ENCODE measurements at regions not wholly inside any gene's neighbourhood (a gene's known extent, or its start where the extent isn't known, plus 50 kb on each side); places are given as distances from the start of the nearest gene placed in this dataset.

- H3K9me3 ChIP-seq (ENCODE audit: control insufficient read depth in 3 of 3, low read length in 3 of 3): no peaks in the 10 kb centered on the region
Observed at GRCh38 chr1:195085196-195085595, 1523.0 kb downstream of the KCNT2 start.

GRCh38 chr1:195082183-195082582 lies 1526.1 kb downstream of the KCNT2 start:
- no peaks in the 10 kb centered on the region for H3K36me3 ChIP-seq (ENCODE audit: control insufficient read depth in 3 of 3, insufficient read depth in 3 of 3, low read length in 3 of 3)
- H3K27me3 ChIP-seq (ENCODE audit: control insufficient read depth in 3 of 3, insufficient read depth in 3 of 3, low read length in 3 of 3): no peaks in the 10 kb centered on the region
- H3K4me3 ChIP-seq (ENCODE audit: low read length in 3 of 3): no peak overlapping the region
- no peaks in the 10 kb centered on the region for H3K4me1 ChIP-seq (ENCODE audit: control insufficient read depth in 3 of 3, insufficient read depth in 3 of 3, low read length in 3 of 3)
- no peak overlapping the region for H3K27ac ChIP-seq (ENCODE audit: low read depth, low read length)
- no peaks in the 10 kb centered on the region for H3K9me3 ChIP-seq (ENCODE audit: control insufficient read depth in 3 of 3, low read length in 3 of 3)
- H3K9ac ChIP-seq (ENCODE audit: low read depth in 1 of 3, low read length in 3 of 3): no peak overlapping the region

More at GRCh38 chr1:195085196-195085595, 1523.0 kb downstream of the KCNT2 start:
- no peak overlapping the region for H3K27ac ChIP-seq (ENCODE audit: low read depth, low read length)
- no peaks in the 10 kb centered on the region for H3K36me3 ChIP-seq (ENCODE audit: control insufficient read depth in 3 of 3, insufficient read depth in 3 of 3, low read length in 3 of 3)
- H3K4me3 ChIP-seq (ENCODE audit: low read length in 3 of 3): no peak overlapping the region
- H3K4me1 ChIP-seq (ENCODE audit: control insufficient read depth in 3 of 3, insufficient read depth in 3 of 3, low read length in 3 of 3): no peaks in the 10 kb centered on the region
- no peak overlapping the region for H3K9ac ChIP-seq (ENCODE audit: low read depth in 1 of 3, low read length in 3 of 3)
- no peaks in the 10 kb centered on the region for H3K27me3 ChIP-seq (ENCODE audit: control insufficient read depth in 3 of 3, insufficient read depth in 3 of 3, low read length in 3 of 3)

- no peaks in the 10 kb centered on the region for H3K27me3 ChIP-seq (ENCODE audit: control insufficient read depth in 3 of 3, insufficient read depth in 3 of 3, low read length in 3 of 3)
- H3K9ac ChIP-seq (ENCODE audit: low read depth in 1 of 3, low read length in 3 of 3): no peak overlapping the region
- H3K4me1 ChIP-seq (ENCODE audit: control insufficient read depth in 3 of 3, insufficient read depth in 3 of 3, low read length in 3 of 3): no peaks in the 10 kb centered on the region
- H3K9me3 ChIP-seq (ENCODE audit: control insufficient read depth in 3 of 3, low read length in 3 of 3): no peaks in the 10 kb centered on the region
- H3K4me3 ChIP-seq (ENCODE audit: low read length in 3 of 3): no peak overlapping the region
- no peaks in the 10 kb centered on the region for H3K36me3 ChIP-seq (ENCODE audit: control insufficient read depth in 3 of 3, insufficient read depth in 3 of 3, low read length in 3 of 3)
- H3K27ac ChIP-seq (ENCODE audit: low read depth, low read length): no peak overlapping the region
Observed at GRCh38 chr1:195076682-195077081, 1531.6 kb downstream of the KCNT2 start.

GRCh38 chr1:195075973-195076372 lies 1532.3 kb downstream of the KCNT2 start:
- Histone ChIP-seq H3K27me3 (ENCODE audit: control insufficient read depth in 3 of 3, insufficient read depth in 3 of 3, low read length in 3 of 3) (no peaks in the 10 kb centered on the region), H3K27ac (ENCODE audit: low read depth, low read length) (no peak overlapping the region), H3K36me3 (ENCODE audit: control insufficient read depth in 3 of 3, insufficient read depth in 3 of 3, low read length in 3 of 3) (no peaks in the 10 kb centered on the region), H3K4me3 (ENCODE audit: low read length in 3 of 3) (no peak overlapping the region), H3K4me1 (ENCODE audit: control insufficient read depth in 3 of 3, insufficient read depth in 3 of 3, low read length in 3 of 3) (no peaks in the 10 kb centered on the region), H3K9me3 (ENCODE audit: control insufficient read depth in 3 of 3, low read length in 3 of 3) (no peaks in the 10 kb centered on the region), H3K9ac (ENCODE audit: low read depth in 1 of 3, low read length in 3 of 3) (no peak overlapping the region)

DNA sequence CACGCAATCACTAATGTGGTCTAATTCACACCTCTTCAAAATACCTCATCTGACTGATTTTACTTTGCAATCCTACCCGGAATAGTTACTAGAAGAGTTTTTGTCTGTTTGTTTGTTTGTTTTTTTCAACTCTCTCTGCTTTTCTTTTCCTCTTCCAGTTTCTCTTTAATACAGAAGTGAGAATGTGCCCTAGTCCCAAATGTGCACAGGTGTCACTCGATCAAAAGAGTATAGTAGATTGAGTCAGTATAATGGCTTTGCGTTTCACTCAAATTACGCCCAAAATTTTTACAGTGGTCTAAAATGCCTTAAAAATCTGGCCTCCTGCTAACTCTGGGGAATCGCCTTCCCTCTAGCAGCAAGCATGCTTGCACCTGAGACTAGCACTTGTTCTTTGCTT lies 1536.8 kb downstream of the KCNT2 start:
- no peak overlapping the region for H3K9ac ChIP-seq (ENCODE audit: low read depth in 1 of 3, low read length in 3 of 3)
- H3K36me3 ChIP-seq (ENCODE audit: control insufficient read depth in 3 of 3, insufficient read depth in 3 of 3, low read length in 3 of 3): no peaks in the 10 kb centered on the region
- no peak overlapping the region for H3K27ac ChIP-seq (ENCODE audit: low read depth, low read length)
- no peaks in the 10 kb centered on the region for H3K27me3 ChIP-seq (ENCODE audit: control insufficient read depth in 3 of 3, insufficient read depth in 3 of 3, low read length in 3 of 3)
- no peaks in the 10 kb centered on the region for H3K4me1 ChIP-seq (ENCODE audit: control insufficient read depth in 3 of 3, insufficient read depth in 3 of 3, low read length in 3 of 3)
- no peaks in the 10 kb centered on the region for H3K9me3 ChIP-seq (ENCODE audit: control insufficient read depth in 3 of 3, low read length in 3 of 3)
- H3K4me3 ChIP-seq (ENCODE audit: low read length in 3 of 3): no peak overlapping the region

GRCh38 chr1:195065437-195065836 lies 1542.8 kb downstream of the KCNT2 start:
- Histone ChIP-seq H3K9ac (ENCODE audit: low read depth in 1 of 3, low read length in 3 of 3) (no peak overlapping the region), H3K27ac (ENCODE audit: low read depth, low read length) (no peak overlapping the region), H3K9me3 (ENCODE audit: control insufficient read depth in 3 of 3, low read length in 3 of 3) (no peaks in the 10 kb centered on the region), H3K4me1 (ENCODE audit: control insufficient read depth in 3 of 3, insufficient read depth in 3 of 3, low read length in 3 of 3) (no peaks in the 10 kb centered on the region), H3K36me3 (ENCODE audit: control insufficient read depth in 3 of 3, insufficient read depth in 3 of 3, low read length in 3 of 3) (no peaks in the 10 kb centered on the region), H3K27me3 (ENCODE audit: control insufficient read depth in 3 of 3, insufficient read depth in 3 of 3, low read length in 3 of 3) (no peaks in the 10 kb centered on the region), H3K4me3 (ENCODE audit: low read length in 3 of 3) (no peak overlapping the region)

DNA sequence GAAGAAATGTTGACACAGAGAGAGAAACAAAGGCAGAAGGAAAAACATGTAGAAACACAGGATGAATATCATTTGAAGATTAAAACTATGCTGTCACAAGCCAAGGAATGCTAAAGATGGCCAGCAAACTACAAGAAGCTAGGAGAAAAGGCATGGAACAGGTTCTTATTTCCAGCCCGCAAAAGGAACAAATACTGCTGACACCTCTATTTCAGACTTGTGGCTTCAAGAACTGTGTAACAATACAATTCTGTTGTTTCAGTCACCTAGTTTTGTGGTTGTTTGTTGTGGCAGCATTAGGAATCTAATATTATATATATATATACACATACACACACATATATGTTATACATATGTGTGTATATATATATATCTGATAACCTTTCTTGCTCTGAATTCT lies 1543.9 kb downstream of the KCNT2 start:
- H3K27ac ChIP-seq (ENCODE audit: low read depth, low read length): no peak overlapping the region
- H3K9ac ChIP-seq (ENCODE audit: low read depth in 1 of 3, low read length in 3 of 3): no peak overlapping the region
- H3K36me3 ChIP-seq (ENCODE audit: control insufficient read depth in 3 of 3, insufficient read depth in 3 of 3, low read length in 3 of 3): no peaks in the 10 kb centered on the region
- no peak overlapping the region for H3K4me3 ChIP-seq (ENCODE audit: low read length in 3 of 3)
- no peaks in the 10 kb centered on the region for H3K9me3 ChIP-seq (ENCODE audit: control insufficient read depth in 3 of 3, low read length in 3 of 3)
- no peaks in the 10 kb centered on the region for H3K4me1 ChIP-seq (ENCODE audit: control insufficient read depth in 3 of 3, insufficient read depth in 3 of 3, low read length in 3 of 3)
- no peaks in the 10 kb centered on the region for H3K27me3 ChIP-seq (ENCODE audit: control insufficient read depth in 3 of 3, insufficient read depth in 3 of 3, low read length in 3 of 3)

DNA sequence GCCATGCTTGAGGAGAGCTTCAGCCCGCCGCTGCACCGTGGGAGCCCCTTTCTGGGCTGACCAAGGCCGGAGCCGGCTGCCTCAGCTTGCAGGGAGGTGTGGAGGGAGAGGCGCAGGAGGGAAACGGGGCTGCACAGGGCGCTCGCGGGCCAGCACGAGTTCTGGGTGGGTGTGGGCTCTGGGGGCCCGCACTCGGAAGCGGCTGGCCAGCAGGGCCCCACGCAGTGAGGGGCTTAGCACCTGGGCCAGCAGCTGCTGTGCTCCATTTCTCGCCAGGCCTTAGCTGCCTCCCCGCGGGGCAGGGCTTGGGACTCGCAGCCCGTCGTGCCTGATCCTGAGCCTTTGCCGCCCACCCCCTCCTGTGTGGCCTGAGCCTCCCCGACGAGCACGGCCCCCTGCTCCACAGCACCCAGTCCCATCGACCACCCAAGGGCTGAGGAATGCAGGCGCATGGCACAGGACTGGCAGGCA lies 1554.0 kb downstream of the KCNT2 start:
- Histone ChIP-seq H3K4me3 (ENCODE audit: low read length in 3 of 3) (no peak overlapping the region), H3K4me1 (ENCODE audit: control insufficient read depth in 3 of 3, insufficient read depth in 3 of 3, low read length in 3 of 3) (no peaks in the 10 kb centered on the region), H3K27ac (ENCODE audit: low read depth, low read length) (no peak overlapping the region), H3K9me3 (ENCODE audit: control insufficient read depth in 3 of 3, low read length in 3 of 3) (no peaks in the 10 kb centered on the region), H3K9ac (ENCODE audit: low read depth in 1 of 3, low read length in 3 of 3) (no peak overlapping the region), H3K27me3 (ENCODE audit: control insufficient read depth in 3 of 3, insufficient read depth in 3 of 3, low read length in 3 of 3) (no peaks in the 10 kb centered on the region), H3K36me3 (ENCODE audit: control insufficient read depth in 3 of 3, insufficient read depth in 3 of 3, low read length in 3 of 3) (no peaks in the 10 kb centered on the region)

- Histone ChIP-seq H3K27ac (ENCODE audit: low read depth, low read length) (no peak overlapping the region), H3K9me3 (ENCODE audit: control insufficient read depth in 3 of 3, low read length in 3 of 3) (no peaks in the 10 kb centered on the region), H3K9ac (ENCODE audit: low read depth in 1 of 3, low read length in 3 of 3) (no peak overlapping the region), H3K36me3 (ENCODE audit: control insufficient read depth in 3 of 3, insufficient read depth in 3 of 3, low read length in 3 of 3) (no peaks in the 10 kb centered on the region), H3K27me3 (ENCODE audit: control insufficient read depth in 3 of 3, insufficient read depth in 3 of 3, low read length in 3 of 3) (no peaks in the 10 kb centered on the region), H3K4me3 (ENCODE audit: low read length in 3 of 3) (no peak overlapping the region), H3K4me1 (ENCODE audit: control insufficient read depth in 3 of 3, insufficient read depth in 3 of 3, low read length in 3 of 3) (no peaks in the 10 kb centered on the region)
Observed at GRCh38 chr1:195053478-195053877, 1554.8 kb downstream of the KCNT2 start.

- no peaks in the 10 kb centered on the region for H3K36me3 ChIP-seq (ENCODE audit: control insufficient read depth in 3 of 3, insufficient read depth in 3 of 3, low read length in 3 of 3)
- no peaks in the 10 kb centered on the region for H3K27me3 ChIP-seq (ENCODE audit: control insufficient read depth in 3 of 3, insufficient read depth in 3 of 3, low read length in 3 of 3)
- H3K4me1 ChIP-seq (ENCODE audit: control insufficient read depth in 3 of 3, insufficient read depth in 3 of 3, low read length in 3 of 3): no peaks in the 10 kb centered on the region
- no peaks in the 10 kb centered on the region for H3K9me3 ChIP-seq (ENCODE audit: control insufficient read depth in 3 of 3, low read length in 3 of 3)
- no peak overlapping the region for H3K4me3 ChIP-seq (ENCODE audit: low read length in 3 of 3)
- no peak overlapping the region for H3K27ac ChIP-seq (ENCODE audit: low read depth, low read length)
- H3K9ac ChIP-seq (ENCODE audit: low read depth in 1 of 3, low read length in 3 of 3): no peak overlapping the region
Observed at GRCh38 chr1:195047772-195048171, 1560.5 kb downstream of the KCNT2 start.

GRCh38 chr1:195045072-195045471 lies 1563.2 kb downstream of the KCNT2 start:
- Histone ChIP-seq H3K4me1 (ENCODE audit: control insufficient read depth in 3 of 3, insufficient read depth in 3 of 3, low read length in 3 of 3) (no peaks in the 10 kb centered on the region), H3K27ac (ENCODE audit: low read depth, low read length) (no peak overlapping the region), H3K27me3 (ENCODE audit: control insufficient read depth in 3 of 3, insufficient read depth in 3 of 3, low read length in 3 of 3) (no peaks in the 10 kb centered on the region), H3K9me3 (ENCODE audit: control insufficient read depth in 3 of 3, low read length in 3 of 3) (no peaks in the 10 kb centered on the region), H3K36me3 (ENCODE audit: control insufficient read depth in 3 of 3, insufficient read depth in 3 of 3, low read length in 3 of 3) (no peaks in the 10 kb centered on the region), H3K4me3 (ENCODE audit: low read length in 3 of 3) (no peak overlapping the region), H3K9ac (ENCODE audit: low read depth in 1 of 3, low read length in 3 of 3) (no peak overlapping the region)
